Heart left ventricle (tissue), 13 donors: ENCODE measurements at regions not wholly inside any gene's neighbourhood (a gene's known extent, or its start where the extent isn't known, plus 50 kb on each side); places are given as distances from the start of the nearest gene placed in this dataset.

ENCODE experiments used
- POLR2A ChIP-seq, 2 donors: fragments of 450-650 bp; IDR thresholded peaks; one replicate each; pipeline ENCODE4 v1.6.1; 2017; ENCODE audit warnings: antibody characterized with exemption in 2 of 2, mild to moderate bottlenecking in 2 of 2, moderate library complexity in 2 of 2
- TF ChIP-seq, protein P1 (sequence below), 12 donors: fragments of 200-600 bp; sonication (generic) in 4 of 12; IDR thresholded peaks; one replicate each; pipeline versions ENCODE4 v1.5.0 to v1.8.0; 2018 to 2022; ENCODE audit warnings: antibody characterized with exemption in 12 of 12, mild to moderate bottlenecking in 5 of 12
- donor health status: ischemic (EF 13 %, LVEDD 7.1; RV severe dilation, severe dysfunction).
- donor health status: DM: no; HTN: yes; CAD: no.
- donor health status: DM: no; HTN: no; CAD: no.
- donor health status: ischemic (EF 25% LVEDD 6.9; RV normal size, moderate dysfunction).
- donor health status: ischemic (EF 25% LVEDD 5.7; RV mildly dilated, moderate dysfunction).
- donor health status: ischemic (EF 35%, LVEDD 5.7; RV mildly dilated, moderate dysfunction).
- donor health status: nonischemic (EF 11% LVEDD 7.7; RV severe dilation, severe dysfunction).
- donor health status: DM: yes; HTN: yes; CAD: no.
- donor health status: PGD.
- donor health status: ischemic (EF 29% LVEDD 5.4; RV normal size, mild dysfunction).
- donor health status: nonischemic (EF 23%, LVEDD 6.1; RV moderate dilation, normal function).

DNA sequence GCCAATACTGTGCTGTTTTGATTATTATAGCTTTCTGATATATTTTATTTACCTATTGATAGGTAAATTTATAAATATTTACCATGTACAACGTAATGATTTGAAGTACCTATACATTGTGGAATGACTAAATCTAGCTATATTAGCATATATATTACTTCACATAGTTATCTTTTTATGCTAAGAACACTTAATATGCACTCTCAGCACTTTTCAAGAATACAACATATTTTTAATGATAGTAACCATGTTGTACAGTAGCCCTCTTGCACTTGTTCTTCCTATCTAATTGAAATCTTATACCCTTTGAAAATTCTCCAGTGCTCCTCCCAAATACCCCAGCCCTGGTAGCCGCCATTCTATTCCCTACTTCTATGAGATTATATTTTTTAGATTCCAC lies 604.0 kb upstream of the KIF2B start:
- TF ChIP-seq, protein P1, sequence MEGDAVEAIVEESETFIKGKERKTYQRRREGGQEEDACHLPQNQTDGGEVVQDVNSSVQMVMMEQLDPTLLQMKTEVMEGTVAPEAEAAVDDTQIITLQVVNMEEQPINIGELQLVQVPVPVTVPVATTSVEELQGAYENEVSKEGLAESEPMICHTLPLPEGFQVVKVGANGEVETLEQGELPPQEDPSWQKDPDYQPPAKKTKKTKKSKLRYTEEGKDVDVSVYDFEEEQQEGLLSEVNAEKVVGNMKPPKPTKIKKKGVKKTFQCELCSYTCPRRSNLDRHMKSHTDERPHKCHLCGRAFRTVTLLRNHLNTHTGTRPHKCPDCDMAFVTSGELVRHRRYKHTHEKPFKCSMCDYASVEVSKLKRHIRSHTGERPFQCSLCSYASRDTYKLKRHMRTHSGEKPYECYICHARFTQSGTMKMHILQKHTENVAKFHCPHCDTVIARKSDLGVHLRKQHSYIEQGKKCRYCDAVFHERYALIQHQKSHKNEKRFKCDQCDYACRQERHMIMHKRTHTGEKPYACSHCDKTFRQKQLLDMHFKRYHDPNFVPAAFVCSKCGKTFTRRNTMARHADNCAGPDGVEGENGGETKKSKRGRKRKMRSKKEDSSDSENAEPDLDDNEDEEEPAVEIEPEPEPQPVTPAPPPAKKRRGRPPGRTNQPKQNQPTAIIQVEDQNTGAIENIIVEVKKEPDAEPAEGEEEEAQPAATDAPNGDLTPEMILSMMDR (IDR thresholded peaks at IDR 0.05): no peak
- TF ChIP-seq POLR2A (IDR thresholded peaks at IDR 0.05): no peak
